ENCODE measurements at regions not wholly inside any gene's neighbourhood (a gene's known extent, or its start where the extent isn't known, plus 50 kb on each side); places are given as distances from the start of the nearest gene placed in this dataset.

DNA sequence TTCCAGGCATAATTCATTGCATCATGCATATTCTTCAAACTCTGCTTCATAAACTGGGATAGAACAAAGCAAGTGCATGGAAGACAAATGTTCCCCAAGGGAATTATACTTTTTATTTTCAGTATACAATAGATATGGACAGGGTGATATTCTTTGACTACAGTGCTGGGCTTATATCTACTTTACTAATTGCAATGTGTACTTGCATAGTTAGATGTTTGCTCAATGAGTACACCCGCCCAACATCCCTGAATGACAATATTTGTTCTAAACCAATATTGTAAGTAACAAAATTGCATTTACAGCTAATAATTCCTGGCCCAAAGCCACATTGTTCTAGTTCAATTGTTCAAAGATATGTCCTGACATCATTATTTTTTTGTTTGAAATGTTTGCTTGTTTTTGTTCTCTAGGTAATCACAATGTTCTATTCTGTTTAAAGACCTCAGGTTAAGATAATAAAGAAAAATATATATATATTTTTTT lies 171.4 kb downstream of the PTN start:
- no peak for DNase-seq (ENCODE audit: low spot score)

DNA sequence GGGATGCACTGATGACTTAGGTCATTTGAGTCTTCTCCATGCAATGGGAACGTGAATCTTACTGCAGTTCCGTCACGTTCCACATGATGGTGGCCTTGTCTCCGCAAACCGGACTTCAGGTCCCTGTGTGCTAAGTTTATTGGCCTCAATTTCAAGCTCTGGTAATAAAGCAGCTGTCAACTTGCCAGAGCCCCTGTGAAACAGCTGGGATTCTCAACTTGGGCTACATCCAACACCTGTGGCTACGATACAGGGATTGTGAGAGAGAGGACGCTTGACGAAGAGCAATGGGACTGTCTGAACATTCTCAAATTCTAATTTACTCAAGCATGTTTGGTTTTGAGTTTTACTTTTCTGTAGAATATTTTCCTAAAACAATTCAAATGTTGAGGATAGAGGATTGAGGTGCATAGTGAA lies 174.2 kb downstream of the PTN start:
- peak; percentile 75 for DNase-seq (ENCODE audit: low spot score)

- DNase-seq (ENCODE audit: low spot score) = no peak
These were observed 175.9 kb downstream of the PTN start for GRCh38 chr7:137167609-137168008.

DNA sequence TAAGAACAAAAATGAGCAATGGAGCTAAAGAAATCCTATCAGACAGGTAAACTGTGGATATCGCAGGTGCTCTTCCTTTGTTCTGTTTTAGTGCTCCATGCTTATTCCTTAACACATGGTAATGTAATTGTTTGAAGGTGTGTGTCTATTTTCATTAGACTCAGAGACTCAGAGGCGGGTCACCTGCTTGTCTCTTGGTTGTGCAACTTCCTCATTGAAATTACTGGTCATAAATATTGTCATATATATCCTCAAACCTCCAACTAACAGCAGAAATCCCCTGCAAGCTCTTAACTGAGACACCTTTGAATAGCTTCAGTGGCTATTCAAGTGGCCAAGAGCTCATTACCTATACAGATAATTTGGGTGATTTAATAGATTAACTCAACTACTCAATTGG lies 177.2 kb downstream of the PTN start:
- no peak for DNase-seq (ENCODE audit: low spot score)

- DNase-seq (ENCODE audit: low spot score) = no peak
These were observed 177.7 kb downstream of the PTN start for GRCh38 chr7:137165786-137166185.

GRCh38 chr7:137165241-137165640 lies 178.3 kb downstream of the PTN start:
- DNase-seq (ENCODE audit: low spot score) = no peak

DNA sequence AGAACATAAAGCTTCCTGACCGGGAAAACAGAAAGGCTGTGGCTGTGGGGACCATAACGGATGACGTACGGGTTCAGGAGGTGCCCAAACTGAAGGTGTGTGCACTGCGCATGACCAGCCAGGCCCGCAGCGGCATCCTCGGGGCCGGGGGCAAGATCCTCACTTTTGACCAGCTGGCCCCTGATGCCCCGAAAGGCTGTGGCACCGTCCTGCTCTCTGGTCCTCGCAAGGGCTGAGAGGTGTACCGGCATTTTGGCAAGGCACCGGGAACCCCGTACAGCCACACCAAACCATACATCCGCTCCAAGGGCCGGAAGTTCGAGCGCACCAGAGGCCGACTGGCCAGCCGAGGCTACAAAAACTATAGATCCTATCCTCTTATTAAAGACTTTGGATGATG lies 179.3 kb downstream of the PTN start:
- no peak for DNase-seq (ENCODE audit: low spot score)

DNA sequence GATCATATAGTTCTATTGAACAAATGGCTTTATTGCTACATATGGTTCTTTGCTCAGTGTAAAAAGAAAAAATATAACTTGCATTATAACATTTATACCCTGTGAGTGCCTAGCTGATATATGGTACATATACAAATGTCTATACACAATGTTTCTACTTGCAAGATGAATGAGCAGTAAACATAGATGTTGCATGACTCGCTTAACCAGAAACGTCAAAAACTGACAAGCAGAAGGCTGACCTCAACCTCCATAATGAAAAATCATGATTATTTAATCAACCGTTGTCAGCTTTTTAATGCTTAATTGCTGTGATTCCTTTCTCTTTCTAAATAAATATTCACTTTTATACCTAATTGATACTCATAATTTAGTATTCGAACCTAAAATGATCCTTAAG lies 183.3 kb downstream of the PTN start:
- DNase-seq (ENCODE audit: low spot score) = no peak

DNA sequence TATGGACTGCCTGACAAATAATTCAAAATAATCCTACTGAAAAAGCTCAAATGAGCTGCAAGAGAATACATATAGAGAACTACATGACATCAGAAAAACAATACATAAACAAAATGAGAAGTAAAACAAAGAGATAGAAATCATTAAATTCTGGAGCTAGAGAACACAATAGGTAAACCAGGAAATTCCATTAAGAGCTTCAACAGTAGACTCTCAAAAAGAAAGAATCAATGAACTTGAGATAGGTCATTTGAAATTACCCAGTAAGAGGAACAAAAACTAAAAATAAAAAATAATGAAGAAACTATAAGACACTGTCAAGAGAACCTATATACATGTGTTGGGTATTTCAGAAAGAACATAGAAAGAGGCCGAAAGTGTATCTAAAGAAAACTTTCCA lies 186.3 kb downstream of the PTN start:
- no peak for DNase-seq (ENCODE audit: low spot score)

DNA sequence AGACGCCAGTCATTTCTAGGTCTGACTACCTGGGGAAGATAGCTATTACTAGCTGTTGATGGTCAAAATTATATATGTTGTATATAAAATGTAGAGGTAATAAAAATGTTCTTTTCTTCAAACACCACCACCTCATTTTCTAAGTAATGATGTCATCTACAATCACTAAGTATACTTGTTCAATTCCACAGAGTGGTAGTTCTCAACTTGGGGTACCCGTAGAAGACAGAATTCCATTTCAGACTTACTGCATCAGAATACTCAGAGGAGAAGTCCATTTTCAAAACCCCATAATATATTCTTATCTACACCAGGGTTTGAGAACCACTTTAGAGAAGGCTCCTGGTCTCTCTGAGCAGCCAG lies 191.9 kb downstream of the PTN start:
- DNase-seq (ENCODE audit: low spot score) = no peak

- no peak for DNase-seq (ENCODE audit: low spot score)
These were observed 192.4 kb downstream of the PTN start for GRCh38 chr7:137151041-137151689.

DNA sequence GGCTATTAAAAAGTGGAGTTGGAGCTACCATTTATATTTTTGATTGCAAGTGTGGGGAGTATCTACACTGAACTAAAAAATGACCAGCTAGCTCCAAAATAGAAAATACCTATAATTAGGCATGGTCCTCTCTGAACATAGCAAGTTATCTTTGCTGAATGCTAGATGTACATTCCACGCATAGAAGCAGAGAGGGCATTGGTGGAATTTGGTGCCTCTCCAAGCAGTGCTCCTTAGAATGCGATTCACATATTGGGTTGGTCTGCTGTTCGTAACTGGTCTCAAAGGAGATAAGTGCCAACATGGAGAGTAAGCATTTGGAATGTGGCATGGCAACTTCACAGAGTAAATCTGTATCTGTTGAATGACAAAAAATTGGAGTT lies 196.2 kb downstream of the PTN start:
- no peak for DNase-seq (ENCODE audit: low spot score)

DNA sequence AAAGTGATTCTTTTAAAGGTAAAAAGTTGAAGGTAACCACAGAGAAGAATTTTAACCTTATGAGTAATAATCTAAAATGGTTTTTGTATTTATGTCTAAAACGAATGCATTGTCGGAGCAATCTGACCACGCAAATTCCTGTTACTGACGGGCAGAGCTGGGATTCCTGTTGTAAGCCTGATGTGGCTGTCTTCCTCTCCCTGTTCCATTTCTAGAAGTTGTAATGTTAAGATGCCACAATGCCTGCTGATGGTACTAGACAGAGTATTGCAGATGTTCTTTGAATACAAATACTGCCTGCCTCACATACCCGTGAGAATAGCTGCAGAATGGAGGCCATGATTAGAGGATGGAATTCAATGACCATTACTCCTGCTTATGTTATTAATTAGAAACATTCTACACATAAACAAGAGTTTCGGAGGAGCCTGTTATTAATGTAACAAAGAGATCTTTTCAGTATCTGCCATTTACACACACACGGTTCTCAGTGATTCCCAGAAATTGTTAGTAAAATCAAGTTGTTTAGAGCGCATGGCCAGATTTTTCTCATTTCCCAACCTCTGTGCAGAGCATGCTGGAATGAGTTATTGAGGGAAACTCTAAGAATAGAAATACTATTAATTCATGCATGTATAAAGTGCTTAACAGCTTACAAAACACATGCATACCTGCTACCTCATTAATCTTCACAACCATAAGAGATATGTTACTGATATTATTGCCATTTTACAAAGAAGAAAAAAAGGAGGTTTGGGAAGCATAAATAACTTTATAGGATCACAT lies 196.8 kb downstream of the PTN start:
- no peak for DNase-seq (ENCODE audit: low spot score)

DNA sequence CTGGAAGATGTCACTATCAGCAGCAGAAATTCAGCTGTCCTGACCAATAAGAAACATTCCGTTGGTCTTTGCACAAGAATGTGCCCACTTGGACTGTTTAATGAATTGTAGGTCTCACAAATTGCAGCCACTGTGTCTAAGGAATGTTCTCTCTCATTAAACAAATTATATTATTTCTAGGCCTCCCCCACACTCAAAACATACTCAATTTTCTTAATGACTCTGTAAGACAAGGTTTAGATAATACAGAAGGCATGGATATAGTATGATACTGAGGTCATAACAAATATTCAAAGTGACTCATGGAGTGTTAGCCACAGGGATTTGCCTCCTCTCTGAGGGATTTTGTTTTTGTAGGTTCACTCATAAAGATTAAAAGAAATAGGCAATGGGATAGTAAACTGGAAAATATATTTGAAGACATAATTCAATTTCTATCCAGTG lies 197.5 kb downstream of the PTN start:
- no peak for DNase-seq (ENCODE audit: low spot score)

DNA sequence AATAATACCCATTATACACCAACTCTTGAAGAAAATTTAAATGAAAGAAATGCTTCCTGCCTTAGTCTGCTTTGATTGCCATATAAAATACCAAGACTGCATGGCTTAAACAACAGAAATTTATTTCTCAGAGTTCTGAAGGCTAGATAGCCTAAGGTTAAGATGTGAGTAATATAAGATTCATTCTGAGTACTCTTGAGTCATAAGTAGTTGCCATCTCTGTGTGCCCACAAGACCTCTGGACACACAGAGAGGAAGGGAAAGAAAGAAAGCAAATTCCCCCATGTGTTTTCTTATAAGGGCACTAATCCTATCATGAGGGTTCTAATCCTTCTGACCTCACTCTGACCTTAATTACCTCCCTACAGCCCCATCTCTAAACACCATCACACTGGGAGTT lies 201.2 kb downstream of the PTN start:
- no peak for DNase-seq (ENCODE audit: low spot score)

DNA sequence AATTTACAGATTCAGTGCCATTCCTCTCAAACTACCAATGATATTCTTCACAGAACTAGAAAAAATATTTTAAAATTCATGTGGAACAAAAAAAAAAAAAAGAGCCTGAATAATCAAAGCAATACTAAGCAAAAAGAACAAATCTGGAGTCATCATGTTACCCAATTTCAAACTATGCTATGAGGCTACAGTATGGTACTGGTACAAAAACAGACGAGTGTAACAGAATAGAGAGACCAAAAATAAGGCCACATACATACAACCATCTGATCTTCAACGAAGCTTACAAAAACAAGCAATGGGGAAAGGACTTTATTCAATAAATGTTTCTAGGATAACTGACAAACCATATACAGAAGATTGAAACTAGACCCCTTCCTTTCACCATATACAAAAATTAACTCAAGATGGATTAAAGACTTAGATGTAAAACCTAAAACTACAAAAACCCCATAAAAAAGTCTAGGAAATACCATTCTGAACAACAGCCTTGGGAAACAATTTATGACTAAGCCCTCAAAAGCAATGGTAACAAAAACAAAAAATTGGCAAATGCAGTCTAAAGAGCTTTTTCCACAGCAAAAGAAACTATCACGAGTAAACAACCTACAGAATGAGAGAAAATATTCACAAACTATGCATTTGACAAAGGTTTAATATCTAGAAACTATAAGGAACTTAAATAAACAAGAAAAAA lies 207.7 kb downstream of the PTN start:
- DNase-seq (ENCODE audit: low spot score) = no peak

DNA sequence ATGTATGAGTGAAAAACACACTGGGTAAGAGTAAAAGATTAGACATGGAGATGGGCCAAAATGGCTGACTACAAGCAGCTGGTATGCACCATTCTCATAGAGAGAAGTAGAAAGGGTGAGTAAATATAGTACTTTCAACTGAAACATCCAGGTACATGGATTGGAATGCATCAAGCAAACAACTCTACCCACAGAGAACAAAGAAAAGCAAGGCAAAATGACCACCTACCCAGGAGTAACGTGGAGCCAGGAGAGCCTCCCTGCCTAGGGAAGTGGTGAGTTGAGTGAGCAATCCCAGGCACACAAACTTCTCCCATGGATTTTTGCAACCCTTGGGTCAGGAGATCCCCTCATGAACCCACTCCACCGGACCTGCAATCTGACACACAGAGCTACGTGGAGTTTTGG lies 212.8 kb downstream of the PTN start:
- no peak for DNase-seq (ENCODE audit: low spot score)

- DNase-seq (ENCODE audit: low spot score) = no peak
These were observed 214.5 kb downstream of the PTN start for GRCh38 chr7:137129025-137129424.

DNA sequence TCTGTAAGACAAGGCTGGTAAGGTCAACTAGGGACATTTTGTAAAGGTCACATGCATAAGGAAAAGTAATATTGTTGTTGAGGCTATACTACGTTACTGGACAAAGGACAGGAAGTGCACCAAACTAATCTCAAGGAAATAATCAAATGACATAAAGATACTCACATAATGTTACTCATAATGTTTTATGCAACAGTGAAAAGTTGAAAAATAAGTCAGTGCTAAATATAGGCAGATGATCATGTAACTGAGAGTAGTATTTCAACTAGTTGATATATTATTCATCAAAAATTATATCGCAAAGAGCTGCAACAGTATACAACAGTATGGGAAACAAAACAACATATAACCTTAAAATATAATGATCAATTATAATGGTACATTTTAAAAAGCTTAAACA lies 215.7 kb downstream of the PTN start:
- no peak for DNase-seq (ENCODE audit: low spot score)

DNA sequence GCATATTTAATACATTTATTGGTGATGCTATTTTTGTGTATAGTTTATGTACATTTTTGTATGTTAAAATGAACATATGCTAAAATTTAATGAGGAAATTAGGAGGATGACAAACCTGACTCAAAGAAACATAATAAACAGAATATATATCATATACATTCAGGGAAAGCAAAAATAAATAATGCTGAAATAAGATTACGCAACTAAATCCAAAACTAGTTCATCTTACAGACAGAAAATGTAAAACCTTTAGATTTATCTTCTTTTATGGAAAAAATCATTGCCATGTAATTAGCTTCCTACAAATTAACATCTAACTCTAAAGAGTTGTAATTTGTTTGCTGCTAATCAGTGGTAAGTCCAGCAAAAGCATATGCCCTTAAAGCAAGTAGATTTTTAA lies 216.5 kb downstream of the PTN start:
- DNase-seq (ENCODE audit: low spot score) = no peak

- no peak for DNase-seq (ENCODE audit: low spot score)
These were observed 221.4 kb downstream of the PTN start for GRCh38 chr7:137122145-137122544.

GRCh38 chr7:137120690-137121089 lies 222.8 kb downstream of the PTN start:
- no peak for DNase-seq (ENCODE audit: low spot score)

GRCh38 chr7:137110535-137110934 lies 233.0 kb downstream of the PTN start:
- DNase-seq (ENCODE audit: low spot score) = no peak
